ENCODE measurements at regions not wholly inside any gene's neighbourhood (a gene's known extent, or its start where the extent isn't known, plus 50 kb on each side); places are given as distances from the start of the nearest gene placed in this dataset.
A peak's percentile ranks its signal among the peaks of the same experiment; 100 is the strongest.

GRCh38 chr1:232566093-232566492 lies 63.8 kb downstream of the SIPA1L2 start:
- Histone ChIP-seq H3K9ac (ENCODE audit: insufficient read length, low read depth) (no peak overlapping the region), H3K4me1 (ENCODE audit: insufficient read depth, insufficient read length) (no peaks in the 10 kb centered on the region), H3K4me3 (ENCODE audit: insufficient read length, low read depth) (no peak overlapping the region)

GRCh38 chr1:232562855-232563510 lies 67.0 kb downstream of the SIPA1L2 start:
- DNase-seq (ENCODE audit: low read depth, low spot score), result no peak
- Histone ChIP-seq H3K4me1 (ENCODE audit: insufficient read depth, insufficient read length) (no peaks in the 10 kb centered on the region), H3K9me3 (ENCODE audit: insufficient read depth, low read length) (no peaks in the 10 kb centered on the region)

More at GRCh38 chr1:232566093-232566492, 63.8 kb downstream of the SIPA1L2 start:
- Histone ChIP-seq H3K27me3 (ENCODE audit: insufficient read depth, insufficient read length) (no peaks in the 10 kb centered on the region), H3K36me3 (ENCODE audit: insufficient read depth, insufficient read length, low read length) (peaks cover 6% of the 10 kb centered on the region), H3K9me3 (ENCODE audit: insufficient read depth, low read length) (no peaks in the 10 kb centered on the region)
- no peak for TF ChIP-seq SUZ12 (IDR thresholded peaks at IDR 0.05; ENCODE audit: extremely low read depth, insufficient read depth, insufficient read length)
- no peak for TF ChIP-seq YY1 (IDR thresholded peaks at IDR 0.05; ENCODE audit: insufficient read depth, insufficient read length)
- no peak for DNase-seq (ENCODE audit: low read depth, low spot score)

GRCh38 chr1:232561381-232561780 lies 68.6 kb downstream of the SIPA1L2 start:
- no peaks in the 10 kb centered on the region for H3K4me1 ChIP-seq (ENCODE audit: insufficient read depth, insufficient read length)

More at GRCh38 chr1:232562855-232563510, 67.0 kb downstream of the SIPA1L2 start:
- no peak overlapping the region for H3K9ac ChIP-seq (ENCODE audit: insufficient read length, low read depth)
- no peak overlapping the region for H3K4me3 ChIP-seq (ENCODE audit: insufficient read length, low read depth)
- TF ChIP-seq YY1 (IDR thresholded peaks at IDR 0.05; ENCODE audit: insufficient read depth, insufficient read length), result no peak
- peaks cover 6% of the 10 kb centered on the region for H3K36me3 ChIP-seq (ENCODE audit: insufficient read depth, insufficient read length, low read length)
- H3K27me3 ChIP-seq (ENCODE audit: insufficient read depth, insufficient read length), result no peaks in the 10 kb centered on the region

DNA sequence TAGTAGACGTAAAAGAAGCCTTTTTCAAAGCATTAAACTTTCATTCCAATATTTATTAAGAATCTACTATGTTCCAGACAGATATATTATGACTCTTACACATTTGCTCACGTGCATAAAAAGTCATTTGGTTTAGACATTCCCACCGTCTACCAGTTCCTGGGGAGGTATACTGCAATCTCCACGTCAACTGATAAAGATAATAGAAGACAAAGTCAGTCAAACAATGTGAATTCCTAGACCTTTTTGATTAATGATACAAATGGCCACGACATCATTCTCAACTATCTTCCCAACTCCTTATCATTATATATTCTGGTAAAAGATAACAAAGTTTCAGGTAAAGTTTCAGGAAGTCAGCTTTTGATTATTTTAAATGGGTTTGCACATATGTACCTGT lies 69.0 kb downstream of the SIPA1L2 start:
- Histone ChIP-seq H3K36me3 (ENCODE audit: insufficient read depth, insufficient read length, low read length) (peaks cover 6% of the 10 kb centered on the region), H3K9ac (ENCODE audit: insufficient read length, low read depth) (no peak overlapping the region), H3K9me3 (ENCODE audit: insufficient read depth, low read length) (no peaks in the 10 kb centered on the region), H3K27me3 (ENCODE audit: insufficient read depth, insufficient read length) (no peaks in the 10 kb centered on the region), H3K4me1 (ENCODE audit: insufficient read depth, insufficient read length) (no peaks in the 10 kb centered on the region), H3K4me3 (ENCODE audit: insufficient read length, low read depth) (no peak overlapping the region)
- no peak for DNase-seq (ENCODE audit: low read depth, low spot score)
- TF ChIP-seq SUZ12 (IDR thresholded peaks at IDR 0.05; ENCODE audit: extremely low read depth, insufficient read depth, insufficient read length) (no peak), YY1 (IDR thresholded peaks at IDR 0.05; ENCODE audit: insufficient read depth, insufficient read length) (no peak), ZNF274 (IDR thresholded peaks at IDR 0.05; ENCODE audit: low read depth, low read length) (no peak)

More at GRCh38 chr1:232561381-232561780, 68.6 kb downstream of the SIPA1L2 start:
- H3K4me3 ChIP-seq (ENCODE audit: insufficient read length, low read depth), result no peak overlapping the region
- TF ChIP-seq SUZ12 (IDR thresholded peaks at IDR 0.05; ENCODE audit: extremely low read depth, insufficient read depth, insufficient read length) (no peak), ZNF274 (IDR thresholded peaks at IDR 0.05; ENCODE audit: low read depth, low read length) (no peak), YY1 (IDR thresholded peaks at IDR 0.05; ENCODE audit: insufficient read depth, insufficient read length) (no peak)
- H3K36me3 ChIP-seq (ENCODE audit: insufficient read depth, insufficient read length, low read length), result peaks cover 6% of the 10 kb centered on the region
- H3K27me3 ChIP-seq (ENCODE audit: insufficient read depth, insufficient read length), result no peaks in the 10 kb centered on the region
- no peaks in the 10 kb centered on the region for H3K9me3 ChIP-seq (ENCODE audit: insufficient read depth, low read length)
- H3K9ac ChIP-seq (ENCODE audit: insufficient read length, low read depth), result no peak overlapping the region
- DNase-seq (ENCODE audit: low read depth, low spot score), result no peak

DNA sequence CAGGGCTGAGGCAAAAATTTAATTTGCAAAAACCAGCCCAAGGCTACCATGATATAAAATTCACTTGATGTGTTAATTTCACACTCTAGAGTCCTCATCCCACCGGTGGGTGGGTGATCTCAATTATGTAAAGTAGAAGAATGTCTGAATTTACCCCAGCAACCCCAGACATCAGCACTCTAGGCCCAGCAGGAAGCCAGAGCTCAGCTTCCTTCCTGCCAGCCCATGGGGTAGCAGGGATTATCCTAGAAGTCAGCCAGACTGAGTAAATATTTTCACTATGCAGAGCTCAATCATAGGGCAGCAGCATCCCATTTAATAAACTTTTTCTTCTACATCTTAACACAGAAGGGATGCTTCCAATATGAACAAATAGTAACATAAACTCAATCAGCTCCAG lies 71.0 kb downstream of the SIPA1L2 start:
- Histone ChIP-seq H3K36me3 (ENCODE audit: insufficient read depth, insufficient read length, low read length) (peaks cover 6% of the 10 kb centered on the region), H3K9me3 (ENCODE audit: insufficient read depth, low read length) (no peaks in the 10 kb centered on the region), H3K27me3 (ENCODE audit: insufficient read depth, insufficient read length) (no peaks in the 10 kb centered on the region), H3K4me1 (ENCODE audit: insufficient read depth, insufficient read length) (no peaks in the 10 kb centered on the region), H3K4me3 (ENCODE audit: insufficient read length, low read depth) (no peak overlapping the region), H3K9ac (ENCODE audit: insufficient read length, low read depth) (no peak overlapping the region)
- TF ChIP-seq ZNF274 (IDR thresholded peaks at IDR 0.05; ENCODE audit: low read depth, low read length) (no peak), SUZ12 (IDR thresholded peaks at IDR 0.05; ENCODE audit: extremely low read depth, insufficient read depth, insufficient read length) (no peak), YY1 (IDR thresholded peaks at IDR 0.05; ENCODE audit: insufficient read depth, insufficient read length) (no peak)
- DNase-seq (ENCODE audit: low read depth, low spot score), result peak; percentile 75

- 0 out of 2 replicates have a peak, but pooled peaks cover 3% of the 10 kb centered on the region for H3K9me3 ChIP-seq (ENCODE audit: insufficient read depth, low read length)
- TF ChIP-seq SUZ12 (IDR thresholded peaks at IDR 0.05; ENCODE audit: extremely low read depth, insufficient read depth, insufficient read length) (no peak), YY1 (IDR thresholded peaks at IDR 0.05; ENCODE audit: insufficient read depth, insufficient read length) (no peak), ZNF274 (IDR thresholded peaks at IDR 0.05; ENCODE audit: low read depth, low read length) (no peak)
- peaks cover 10% of the 10 kb centered on the region for H3K36me3 ChIP-seq (ENCODE audit: insufficient read depth, insufficient read length, low read length)
- H3K4me3 ChIP-seq (ENCODE audit: insufficient read length, low read depth), result no peak overlapping the region
- no peak overlapping the region for H3K9ac ChIP-seq (ENCODE audit: insufficient read length, low read depth)
- H3K27me3 ChIP-seq (ENCODE audit: insufficient read depth, insufficient read length), result no peaks in the 10 kb centered on the region
- no peak for DNase-seq (ENCODE audit: low read depth, low spot score)
- H3K4me1 ChIP-seq (ENCODE audit: insufficient read depth, insufficient read length), result no peaks in the 10 kb centered on the region
Measured at GRCh38 chr1:232557502-232558191, 72.3 kb downstream of the SIPA1L2 start.

GRCh38 chr1:232557096-232557495 lies 72.8 kb downstream of the SIPA1L2 start:
- TF ChIP-seq ZNF274 (IDR thresholded peaks at IDR 0.05; ENCODE audit: low read depth, low read length), result no peak
- Histone ChIP-seq H3K4me1 (ENCODE audit: insufficient read depth, insufficient read length) (no peaks in the 10 kb centered on the region), H3K36me3 (ENCODE audit: insufficient read depth, insufficient read length, low read length) (peaks cover 13% of the 10 kb centered on the region), H3K4me3 (ENCODE audit: insufficient read length, low read depth) (no peak overlapping the region), H3K27me3 (ENCODE audit: insufficient read depth, insufficient read length) (no peaks in the 10 kb centered on the region), H3K9me3 (ENCODE audit: insufficient read depth, low read length) (0 out of 2 replicates have a peak, but pooled peaks cover 7% of the 10 kb centered on the region), H3K9ac (ENCODE audit: insufficient read length, low read depth) (no peak overlapping the region)
- no peak for DNase-seq (ENCODE audit: low read depth, low spot score)
